Immature natural killer cell (primary cell): ENCODE measurements at regions not wholly inside any gene's neighbourhood (a gene's known extent, or its start where the extent isn't known, plus 50 kb on each side); places are given as distances from the start of the nearest gene placed in this dataset.

Experiments
- DNase-seq, 3 donors: peaks; one replicate each; pipeline ENCODE4 v3.0.0; 2022; ENCODE audit warnings: mixed read lengths in 1 of 3
- H3K27ac Mint-ChIP-seq, 6 donors: one replicate each; pipeline ENCODE4 v1.8.0; 2020; ENCODE audit warnings: mixed read lengths in 6 of 6, mild to moderate bottlenecking in 5 of 6, inconsistent platforms in 4 of 6, moderate library complexity in 3 of 6
- H3K27me3 Mint-ChIP-seq, 3 donors: one replicate each; pipeline ENCODE4 v1.8.0; 2020 to 2021; ENCODE audit warnings: low read depth in 3 of 3, mild to moderate bottlenecking in 3 of 3, mixed read lengths in 3 of 3, moderate library complexity in 3 of 3, inconsistent platforms in 1 of 3
- H3K36me3 Mint-ChIP-seq, 3 donors: one replicate each; pipeline ENCODE4 v1.8.0; 2020; ENCODE audit warnings: mixed read lengths in 3 of 3, inconsistent platforms in 2 of 3, mild to moderate bottlenecking in 2 of 3
- H3K4me1 Mint-ChIP-seq, 2 donors: one replicate each; pipeline ENCODE4 v1.8.0; 2020; ENCODE audit warnings: inconsistent platforms in 2 of 2, mild to moderate bottlenecking in 2 of 2, mixed read lengths in 2 of 2, moderate library complexity in 1 of 2
- H3K4me3 Mint-ChIP-seq, 5 donors: one replicate each; pipeline ENCODE4 v1.8.0; 2020; ENCODE audit warnings: mild to moderate bottlenecking in 5 of 5, mixed read lengths in 5 of 5, inconsistent platforms in 3 of 5, moderate library complexity in 3 of 5
- H3K9me3 Mint-ChIP-seq, 6 donors: one replicate each; pipeline ENCODE4 v1.8.0; 2020; ENCODE audit warnings: mild to moderate bottlenecking in 6 of 6, mixed read lengths in 6 of 6, inconsistent platforms in 4 of 6, moderate library complexity in 3 of 6

DNA sequence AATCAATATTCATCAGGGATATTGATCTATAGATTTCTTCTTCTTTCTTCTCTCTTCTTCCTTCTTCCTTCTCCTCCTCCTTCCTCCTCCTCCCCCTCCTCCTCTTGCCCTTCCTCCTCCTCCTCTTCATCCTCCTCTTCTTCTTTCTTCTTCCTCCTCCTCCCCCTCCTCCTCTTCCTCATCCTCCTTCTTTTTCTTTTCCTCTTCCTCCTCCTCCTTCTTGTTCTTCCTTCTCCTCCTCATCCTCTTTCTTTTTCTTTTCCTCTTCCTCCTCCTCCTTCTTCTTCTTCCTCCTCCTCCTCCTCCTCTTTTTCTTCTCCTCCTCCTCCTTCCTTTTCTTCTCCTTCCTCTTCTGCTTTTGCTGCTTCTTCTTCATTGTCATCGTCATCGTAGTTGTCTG is 52.4 kb upstream of the SERINC1 start:
- H3K4me3 Mint-ChIP-seq = no peak overlapping the region
- no peaks in the 10 kb centered on the region for H3K36me3 Mint-ChIP-seq
- DNase-seq = no peak
- peaks cover 6 to 16% (median 8%) of the 10 kb centered on the region in 3 donors for H3K27me3 Mint-ChIP-seq
- no peak overlapping the region for H3K27ac Mint-ChIP-seq
- no peaks in the 10 kb centered on the region for H3K4me1 Mint-ChIP-seq
- peaks cover 0 to 1% (median 0%) of the 10 kb centered on the region in 6 donors for H3K9me3 Mint-ChIP-seq

DNA sequence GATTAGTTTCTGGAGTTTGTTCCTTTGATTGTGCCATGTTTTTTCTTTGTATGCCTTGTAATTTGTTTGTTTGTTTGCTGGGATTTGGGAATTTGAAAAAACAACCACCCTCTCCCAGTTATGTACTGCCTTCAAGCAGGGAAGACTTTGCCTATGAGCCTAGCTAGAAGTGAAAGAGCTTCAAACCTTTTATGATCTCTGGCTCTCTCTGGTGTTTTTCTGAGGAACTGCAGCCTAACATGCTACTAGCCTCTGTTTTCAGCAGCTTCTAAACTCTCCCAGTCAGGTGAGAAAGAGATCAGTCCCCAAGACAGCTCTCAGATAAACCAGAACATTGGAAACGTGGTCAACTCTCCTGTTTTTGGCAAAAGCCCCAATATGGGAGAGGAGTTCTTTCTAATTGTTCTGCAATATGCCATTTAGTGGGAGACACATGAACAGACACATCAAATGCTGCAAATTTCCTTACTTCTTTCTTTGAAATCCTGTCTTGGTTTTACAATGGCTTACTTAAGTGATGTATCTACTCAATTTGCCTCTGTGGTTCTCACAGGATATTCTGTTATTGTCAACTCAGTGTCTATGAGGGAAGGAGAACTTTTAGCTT is 58.9 kb upstream of the SERINC1 start:
- H3K27ac Mint-ChIP-seq = no peak overlapping the region
- H3K4me3 Mint-ChIP-seq = no peak overlapping the region
- H3K27me3 Mint-ChIP-seq = peaks cover 9 to 16% (median 10%) of the 10 kb centered on the region in 3 donors
- H3K36me3 Mint-ChIP-seq = no peaks in the 10 kb centered on the region
- H3K4me1 Mint-ChIP-seq = no peaks in the 10 kb centered on the region
- peak; percentile 47 to 55 (median 54) for DNase-seq
- peaks cover 0 to 1% (median 0%) of the 10 kb centered on the region in 6 donors for H3K9me3 Mint-ChIP-seq

DNA sequence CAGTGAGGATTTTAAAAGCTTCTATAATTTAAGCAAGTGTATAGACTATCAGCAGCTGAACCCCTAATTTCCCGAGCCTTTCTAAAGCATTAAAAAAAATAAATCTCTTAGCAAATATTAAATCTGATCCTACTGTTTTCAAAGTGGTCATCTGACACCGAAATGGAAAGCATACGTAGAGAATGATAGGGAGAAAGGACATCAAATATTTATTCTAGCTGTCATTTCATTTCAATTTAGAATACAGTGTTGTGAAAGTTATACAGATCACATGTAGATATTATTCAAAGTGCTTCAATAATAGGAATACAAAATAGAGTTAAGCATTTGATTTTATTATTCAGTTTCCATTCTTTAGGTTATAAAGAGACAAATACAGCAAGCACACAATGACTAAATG is 61.9 kb upstream of the PKIB start:
- no peak overlapping the region for H3K27ac Mint-ChIP-seq
- no peaks in the 10 kb centered on the region for H3K36me3 Mint-ChIP-seq
- peaks cover 0 to 2% (median 0%) of the 10 kb centered on the region in 6 donors for H3K9me3 Mint-ChIP-seq
- H3K4me3 Mint-ChIP-seq = no peak overlapping the region
- peaks cover 1 to 5% (median 2%) of the 10 kb centered on the region in 3 donors for H3K27me3 Mint-ChIP-seq
- no peak for DNase-seq
- H3K4me1 Mint-ChIP-seq = no peaks in the 10 kb centered on the region

- Mint-ChIP-seq H3K27ac (no peak overlapping the region), H3K36me3 (no peaks in the 10 kb centered on the region), H3K4me3 (no peak overlapping the region), H3K27me3 (peaks cover 1 to 5% (median 2%) of the 10 kb centered on the region in 3 donors), H3K9me3 (peaks cover 0 to 2% (median 0%) of the 10 kb centered on the region in 6 donors), H3K4me1 (no peaks in the 10 kb centered on the region)
- DNase-seq = no peak
Measured at GRCh38 chr6:122548820-122549219, 61.4 kb upstream of the PKIB start.

GRCh38 chr6:122553697-122554096 is 56.5 kb upstream of the PKIB start:
- Mint-ChIP-seq H3K27ac (no peak overlapping the region), H3K27me3 (peaks cover 2 to 6% (median 5%) of the 10 kb centered on the region in 3 donors), H3K4me3 (no peak overlapping the region), H3K4me1 (no peaks in the 10 kb centered on the region), H3K36me3 (no peaks in the 10 kb centered on the region), H3K9me3 (peaks cover 0 to 2% (median 0%) of the 10 kb centered on the region in 6 donors)
- no peak for DNase-seq

DNA sequence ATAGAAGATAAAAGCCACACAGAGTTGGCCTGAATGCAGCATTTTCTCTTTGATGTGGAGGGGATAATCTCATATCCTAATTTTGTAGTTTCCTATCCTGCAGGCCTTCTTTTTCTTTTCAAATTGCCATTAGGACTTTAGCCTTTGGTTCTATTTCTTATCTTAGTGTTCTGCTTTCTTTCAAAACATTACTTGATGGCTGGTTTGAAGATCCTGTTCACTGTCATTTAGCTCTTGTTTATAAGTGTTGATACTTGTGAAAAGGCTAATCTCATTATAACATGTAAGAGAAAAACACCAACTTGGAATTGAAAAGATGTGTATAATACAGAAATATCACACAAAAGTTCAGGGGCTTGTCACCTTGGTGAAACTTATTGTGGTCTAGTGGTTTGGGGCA is 54.6 kb upstream of the PKIB start:
- Mint-ChIP-seq H3K4me1 (no peaks in the 10 kb centered on the region), H3K9me3 (peaks cover 0 to 5% (median under 1%) of the 10 kb centered on the region in 6 donors), H3K27me3 (peaks cover 2 to 6% (median 5%) of the 10 kb centered on the region in 3 donors), H3K27ac (no peak overlapping the region), H3K36me3 (no peaks in the 10 kb centered on the region), H3K4me3 (no peak overlapping the region)
- no peak for DNase-seq

GRCh38 chr6:122558080-122558479 is 52.1 kb upstream of the PKIB start:
- Mint-ChIP-seq H3K27me3 (peaks cover 2 to 5% (median 4%) of the 10 kb centered on the region in 3 donors), H3K4me1 (no peaks in the 10 kb centered on the region), H3K36me3 (peaks cover 0 to 3% (median 0%) of the 10 kb centered on the region in 3 donors), H3K9me3 (peaks cover 3 to 14% (median 11%) of the 10 kb centered on the region in 6 donors), H3K27ac (no peak overlapping the region), H3K4me3 (no peak overlapping the region)
- DNase-seq = no peak
